GM21723 (cell line): ENCODE measurements at regions not wholly inside any gene's neighbourhood (a gene's known extent, or its start where the extent isn't known, plus 50 kb on each side); places are given as distances from the start of the nearest gene placed in this dataset.
"Not testable (repeated sequence)": the region's sequence is repeated elsewhere in the genome, so short reads cannot be mapped to it uniquely, and the experiment has no call there.

Source experiments
- ATAC-seq: cut with Tn5 transposase; IDR thresholded peaks from one replicate; pipeline ENCODE4 v1.9.1; 2021; ENCODE audit warnings: mild to moderate bottlenecking, moderate library complexity; ENCODE audit not compliant: unreplicated experiment

DNA sequence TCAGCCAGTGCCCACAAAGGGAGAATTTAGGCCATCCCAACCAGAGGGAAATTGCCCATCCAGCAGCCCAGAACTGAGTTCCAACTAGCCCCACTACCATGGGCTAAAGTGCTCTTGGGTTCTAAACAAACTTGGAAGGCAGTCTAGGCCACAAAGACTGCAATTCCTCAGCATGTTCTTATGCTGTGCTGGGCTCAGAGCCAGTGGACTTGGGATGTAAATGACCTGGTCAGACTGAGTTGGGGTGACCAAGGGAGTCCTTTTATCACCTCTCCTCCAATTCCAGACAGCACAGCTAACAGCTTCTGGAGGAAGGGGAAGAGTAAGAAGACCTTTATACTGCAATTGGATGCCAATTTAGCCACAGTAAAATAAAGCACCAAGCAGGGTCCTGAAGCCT, 607.2 kb upstream of the KCND2 start:
- ATAC-seq: no peak

DNA sequence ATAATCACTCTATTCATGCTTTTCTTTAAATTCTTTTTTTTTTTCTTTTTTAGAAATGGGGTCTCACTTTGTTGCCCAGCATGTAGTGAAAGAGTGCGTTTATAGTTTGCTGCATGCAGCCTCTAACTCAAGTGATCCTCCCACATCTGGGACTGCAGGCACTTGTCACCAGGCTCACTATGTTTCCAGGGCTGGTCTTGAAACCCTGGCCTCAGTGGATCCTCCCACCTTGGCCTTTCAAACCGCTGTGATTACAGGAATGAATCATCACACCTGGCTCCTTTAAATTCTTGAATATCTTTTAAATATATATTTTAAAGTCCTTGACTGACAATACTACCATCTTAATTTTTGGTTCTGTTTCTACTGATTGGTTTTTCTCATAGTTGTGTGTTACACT, 591.6 kb upstream of the KCND2 start:
- ATAC-seq: no peak

DNA sequence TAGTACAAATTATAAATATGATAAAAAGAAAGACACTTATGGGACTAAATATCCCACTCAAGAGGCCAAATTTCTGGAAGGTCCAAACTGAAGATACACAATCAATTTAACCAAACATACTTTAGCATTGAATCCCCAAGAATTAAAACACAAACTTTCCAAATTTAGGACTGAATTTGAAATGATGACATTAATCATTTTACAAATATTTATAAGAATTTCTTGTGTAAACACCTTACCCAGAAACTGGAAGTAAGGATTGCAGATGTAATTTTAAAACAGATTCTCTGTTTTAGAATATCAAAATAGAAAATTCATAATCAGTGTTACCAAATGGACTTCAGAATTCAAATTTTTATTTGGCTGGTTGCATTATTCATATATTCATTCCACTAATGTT, 588.2 kb upstream of the KCND2 start:
- ATAC-seq: no peak

DNA sequence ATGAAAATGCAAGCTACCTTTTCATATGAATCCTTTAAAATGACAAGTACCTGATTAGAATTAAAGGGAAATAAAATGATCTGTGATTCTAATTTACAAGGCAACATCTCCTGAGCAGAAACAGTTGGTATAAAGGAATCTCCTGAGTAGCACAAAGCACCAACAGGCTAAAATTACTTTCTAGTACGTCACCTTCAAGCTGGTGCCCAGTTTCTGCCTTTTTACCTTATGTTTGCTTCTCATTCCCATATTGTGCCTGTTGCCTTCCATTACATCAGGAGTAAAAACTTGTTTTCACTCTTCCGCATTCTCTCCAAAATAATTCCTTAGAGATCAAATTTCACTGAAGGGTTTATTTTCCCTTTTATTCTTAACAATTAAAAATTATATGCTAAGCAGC, 587.1 kb upstream of the KCND2 start:
- ATAC-seq: no peak

DNA sequence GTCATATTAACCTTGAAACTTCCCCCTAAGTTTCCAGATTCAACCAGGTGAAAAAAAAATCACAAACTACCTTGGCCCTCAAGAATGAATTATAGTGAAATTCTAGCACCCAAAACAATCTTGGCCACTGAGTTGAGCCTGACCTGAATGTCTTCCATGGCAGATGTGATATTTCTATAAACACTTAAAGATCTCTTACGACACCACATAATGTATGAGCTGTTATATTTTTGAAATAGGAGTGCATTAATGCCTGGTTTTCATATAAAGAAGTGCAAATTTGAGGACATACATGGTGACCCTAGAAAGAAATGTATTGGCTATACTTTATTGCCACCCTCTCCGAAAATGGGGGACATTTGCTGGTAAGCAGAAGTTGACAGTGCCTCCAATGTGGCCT, 584.1 kb upstream of the KCND2 start:
- no peak for ATAC-seq

DNA sequence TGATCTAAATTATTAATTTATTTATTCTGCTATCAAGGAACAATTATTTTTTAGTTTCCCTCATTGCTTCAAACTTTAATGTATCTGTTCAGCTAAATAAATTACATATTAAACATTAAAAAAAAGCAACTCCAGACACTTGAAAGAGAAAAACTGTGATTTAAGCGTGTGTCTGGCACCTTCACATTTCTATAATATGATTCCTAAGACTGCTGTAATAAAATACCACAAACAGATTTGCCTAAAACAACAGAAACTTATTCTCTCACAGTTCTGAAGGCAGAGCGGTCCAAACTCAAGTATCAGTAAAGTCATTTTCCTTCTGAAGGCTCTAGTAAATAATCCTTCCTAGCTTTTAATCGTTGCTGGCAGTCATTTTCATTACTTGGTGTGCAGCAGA, 580.4 kb upstream of the KCND2 start:
- no peak for ATAC-seq

DNA sequence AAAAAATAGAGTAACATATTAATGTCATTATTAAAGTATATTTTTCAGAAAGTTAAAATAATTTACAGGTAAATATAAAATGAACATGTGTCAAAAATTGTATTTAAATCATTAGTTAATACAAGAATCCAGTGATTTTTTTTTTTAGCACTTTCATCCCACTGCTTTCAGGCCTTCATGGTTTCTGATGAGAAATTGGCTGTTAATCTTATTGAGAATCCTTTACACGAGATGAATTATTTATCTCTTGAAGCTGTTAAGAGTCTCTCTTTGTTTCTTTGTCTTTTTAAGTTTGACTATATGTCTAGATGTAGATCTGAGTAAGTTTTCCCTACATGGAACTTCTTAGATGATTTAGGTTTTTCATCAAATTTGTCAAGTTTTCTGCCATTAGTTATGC, 578.5 kb upstream of the KCND2 start:
- ATAC-seq: no peak

DNA sequence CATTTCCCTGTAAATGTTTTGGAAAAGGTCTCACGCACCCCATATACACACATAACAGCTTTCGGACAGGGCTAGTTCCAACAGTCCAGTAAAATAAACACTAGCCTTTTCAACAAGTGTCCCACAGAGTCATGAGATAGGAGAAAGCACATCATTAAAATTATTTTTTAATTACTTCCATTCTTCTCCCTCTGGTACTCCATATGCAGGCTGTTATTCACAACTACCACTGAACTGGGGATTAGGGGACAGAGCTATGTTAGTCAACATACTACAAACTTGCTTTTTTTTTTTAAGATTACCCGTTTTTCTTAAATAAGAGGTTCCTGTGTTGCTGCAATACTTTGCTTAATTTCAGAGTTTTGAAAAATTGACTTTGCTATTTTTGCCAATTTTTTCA, 576.6 kb upstream of the KCND2 start:
- no peak for ATAC-seq

DNA sequence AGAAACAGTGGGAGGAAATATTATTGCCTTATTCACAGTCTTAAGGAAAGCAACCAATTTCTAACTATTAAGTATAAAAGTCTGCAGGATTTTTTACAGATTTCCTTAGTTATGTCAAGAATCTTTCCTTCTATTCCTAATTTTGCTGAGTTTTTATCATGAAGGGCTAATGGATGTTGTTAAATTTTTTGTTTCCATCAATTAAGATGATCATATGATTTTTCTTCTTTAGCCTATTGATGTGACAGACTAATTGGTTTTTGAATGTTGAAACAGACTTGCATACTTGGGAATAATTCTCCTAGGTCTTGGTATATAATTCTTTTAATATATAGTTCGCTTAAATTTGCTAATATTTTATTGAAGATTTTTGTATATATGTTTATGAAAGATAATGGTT, 569.1 kb upstream of the KCND2 start:
- ATAC-seq: no peak

DNA sequence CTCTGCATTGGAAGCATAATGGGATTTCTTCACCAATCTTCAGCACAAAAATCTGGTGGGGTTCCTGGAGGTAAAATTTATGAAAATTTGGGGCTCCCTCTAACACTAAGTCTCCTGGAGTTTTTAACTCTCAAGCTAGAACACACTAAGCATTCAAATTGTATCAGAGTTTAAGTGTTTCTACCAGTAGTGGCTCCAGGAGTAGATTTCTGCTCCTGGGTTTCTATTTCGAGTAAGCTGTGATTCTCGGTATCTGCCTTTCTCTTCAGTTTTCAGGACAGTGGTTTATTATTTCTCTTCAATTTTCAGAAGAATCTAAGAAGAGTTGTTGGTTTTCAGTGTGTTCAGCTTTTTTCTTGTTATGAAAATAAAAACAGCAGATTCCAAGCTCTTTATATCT, 566.4 kb upstream of the KCND2 start:
- no peak for ATAC-seq

DNA sequence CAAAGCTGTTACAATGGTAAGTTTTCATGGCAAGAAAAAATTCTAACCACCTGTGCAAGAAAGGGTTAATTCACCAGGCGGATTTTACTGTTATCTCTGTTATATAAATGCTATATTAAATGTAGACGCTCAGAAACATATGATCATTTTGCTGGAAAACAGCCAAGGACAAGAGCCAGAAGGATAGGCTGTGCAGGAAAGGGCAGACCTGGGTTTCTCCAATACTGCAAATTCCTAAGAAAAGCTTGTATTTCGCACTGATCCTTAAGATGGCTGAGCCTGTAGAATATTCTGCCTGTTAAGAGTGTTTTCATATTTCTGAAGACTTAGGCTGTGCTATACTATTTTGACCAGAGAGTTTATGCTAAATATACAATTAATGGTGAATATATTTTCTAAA, 564.1 kb upstream of the KCND2 start:
- no peak for ATAC-seq

DNA sequence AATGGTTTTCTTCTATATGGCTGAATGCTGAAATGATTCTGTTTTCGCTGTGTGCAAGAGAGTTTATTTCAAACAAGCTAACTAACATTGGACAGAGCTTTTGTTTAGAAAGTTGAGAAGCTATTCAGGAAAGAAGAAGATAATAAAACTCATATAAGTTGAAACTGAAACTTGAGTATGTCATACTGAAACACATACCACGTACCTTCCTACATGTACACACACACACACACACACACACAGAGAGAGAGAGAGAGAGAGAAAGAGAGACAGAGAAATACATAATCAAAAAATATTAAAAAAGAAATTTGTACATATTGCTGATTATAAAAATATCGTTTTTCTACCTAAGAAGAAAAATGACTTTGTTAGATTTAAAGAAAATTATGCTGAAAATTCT, 561.9 kb upstream of the KCND2 start:
- peak; percentile 79 for ATAC-seq

DNA sequence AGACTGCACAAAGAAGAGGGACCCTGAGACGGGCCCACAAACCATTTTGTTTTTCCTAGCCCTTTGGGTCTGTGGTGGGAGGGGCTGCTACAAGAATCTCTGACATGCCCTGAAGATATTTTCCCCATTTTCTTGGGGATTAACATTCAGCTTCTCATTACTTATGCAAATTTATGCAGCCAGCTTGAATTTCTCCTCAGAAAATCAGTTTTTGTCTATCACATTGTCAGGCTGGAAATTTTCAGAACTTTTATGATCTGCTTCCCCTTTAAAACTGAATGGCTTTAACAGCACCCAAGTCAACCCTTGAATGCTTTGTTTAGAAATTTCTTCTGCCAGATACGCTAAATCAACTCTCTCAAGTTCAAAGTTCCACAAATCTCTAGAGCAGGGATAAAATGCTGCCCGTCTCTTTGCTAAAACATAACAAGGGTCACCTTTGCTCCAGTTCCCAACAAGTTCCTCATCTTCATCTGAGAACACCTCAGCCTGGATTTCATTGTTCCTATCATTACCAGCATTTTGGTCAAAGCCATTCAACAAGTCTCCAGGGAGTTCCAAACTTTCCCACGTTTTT, 560.0 kb upstream of the KCND2 start:
- ATAC-seq: no peak

DNA sequence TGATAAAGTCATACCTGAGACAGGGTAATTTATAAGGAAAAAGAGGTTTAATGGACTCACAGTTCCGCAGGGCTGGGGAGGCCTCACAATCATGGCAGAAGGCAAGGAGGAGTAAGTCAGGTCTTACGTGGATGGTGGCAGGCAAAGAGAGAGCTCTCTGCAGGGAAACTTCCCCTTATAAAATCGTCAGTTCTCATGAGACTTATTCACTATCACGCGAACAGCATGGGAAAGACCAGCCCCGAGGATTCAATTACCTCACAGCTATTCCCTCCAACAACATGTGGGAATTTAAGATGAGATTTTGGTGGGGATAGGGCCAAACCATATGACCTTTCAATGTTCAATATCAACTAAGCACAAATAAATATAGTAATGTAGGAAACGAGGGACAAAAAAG, 559.4 kb upstream of the KCND2 start:
- no peak for ATAC-seq

DNA sequence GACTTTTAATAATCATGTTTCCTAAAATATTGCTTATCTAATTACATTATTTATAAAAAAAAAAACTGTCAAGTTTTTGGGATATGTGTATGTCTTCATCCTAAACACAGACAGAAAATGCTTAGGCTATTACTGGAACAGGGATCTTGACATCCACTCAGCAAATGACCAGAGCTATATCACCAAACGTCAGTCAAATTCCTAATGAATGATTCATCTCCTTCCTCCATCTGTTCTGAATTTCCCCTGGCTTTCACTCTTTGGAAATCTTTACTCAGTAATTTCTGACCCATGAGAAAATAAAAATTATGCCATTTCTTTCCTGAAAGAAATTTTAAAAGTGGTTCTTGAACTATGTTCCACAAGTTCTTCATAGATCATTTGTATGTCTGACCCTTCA, 552.4 kb upstream of the KCND2 start:
- ATAC-seq: no peak

DNA sequence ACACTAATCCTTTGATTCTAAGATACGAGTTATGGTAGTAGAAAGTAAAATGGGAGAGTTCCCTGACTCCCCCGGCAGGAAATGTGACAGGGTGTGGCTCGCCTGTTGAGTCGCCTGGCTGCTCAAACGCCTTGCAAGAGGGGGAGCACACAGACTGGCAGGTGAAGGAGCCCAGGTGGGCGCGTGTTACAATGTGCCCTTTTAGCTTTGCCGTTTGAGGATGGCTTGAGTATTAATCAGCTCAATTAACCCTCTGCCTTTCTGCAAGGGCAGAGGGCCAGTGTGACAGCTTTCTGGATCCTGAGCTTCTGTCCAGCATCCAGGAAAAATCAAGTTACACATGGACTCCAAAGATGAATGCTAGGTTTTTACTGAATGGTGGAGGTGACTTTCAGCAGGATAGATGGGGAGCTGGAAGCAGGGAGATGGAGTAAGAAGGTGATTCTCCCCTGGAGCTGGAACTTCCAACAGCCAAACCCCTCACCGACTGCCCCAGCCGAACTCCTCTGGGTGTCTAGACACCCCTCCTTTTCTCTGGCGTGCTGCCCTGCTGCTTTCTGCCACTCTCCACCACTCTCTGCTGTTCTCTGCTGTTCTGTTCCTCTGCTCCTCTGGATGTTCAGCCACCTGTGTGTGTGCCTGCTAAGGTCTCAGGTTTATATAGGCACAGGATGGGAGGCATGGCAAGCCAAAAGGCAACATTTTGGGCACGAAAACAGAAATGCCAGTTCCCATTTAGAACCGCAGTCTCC, 548.8 kb upstream of the KCND2 start:
- no peak for ATAC-seq

DNA sequence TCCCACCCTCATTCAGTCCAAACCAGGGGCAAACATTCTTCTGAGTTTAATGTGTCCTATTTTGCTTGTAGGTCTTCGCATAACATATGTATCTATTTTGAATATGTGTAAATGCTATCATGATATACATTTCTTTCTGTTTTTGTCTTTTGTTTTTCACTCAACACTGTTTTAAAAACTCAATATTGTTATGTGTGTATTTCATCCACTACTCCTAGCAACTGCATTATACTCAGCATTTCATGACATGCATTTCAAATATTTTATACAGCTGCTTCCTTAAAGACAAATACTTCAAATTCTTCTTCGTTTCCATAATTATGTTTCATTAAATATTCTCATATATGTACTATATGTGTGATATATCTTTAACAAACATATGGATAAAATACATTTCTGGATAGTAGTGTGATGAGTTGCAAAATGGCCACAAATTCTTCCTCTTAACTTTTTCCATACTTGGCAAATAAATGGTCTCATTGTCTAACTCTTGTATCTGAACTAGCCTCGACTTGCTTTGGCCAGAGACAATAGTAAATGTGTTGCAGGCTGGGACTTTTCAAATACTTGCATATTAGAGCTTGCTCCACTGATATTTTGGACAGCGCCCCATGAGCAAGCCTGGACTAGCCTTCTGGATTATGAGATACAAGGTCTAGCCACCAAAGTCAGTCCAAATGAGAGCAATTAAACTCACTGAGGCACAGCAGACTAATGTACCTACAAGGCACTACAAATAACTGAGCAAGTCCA, 539.7 kb upstream of the KCND2 start:
- ATAC-seq: no peak

DNA sequence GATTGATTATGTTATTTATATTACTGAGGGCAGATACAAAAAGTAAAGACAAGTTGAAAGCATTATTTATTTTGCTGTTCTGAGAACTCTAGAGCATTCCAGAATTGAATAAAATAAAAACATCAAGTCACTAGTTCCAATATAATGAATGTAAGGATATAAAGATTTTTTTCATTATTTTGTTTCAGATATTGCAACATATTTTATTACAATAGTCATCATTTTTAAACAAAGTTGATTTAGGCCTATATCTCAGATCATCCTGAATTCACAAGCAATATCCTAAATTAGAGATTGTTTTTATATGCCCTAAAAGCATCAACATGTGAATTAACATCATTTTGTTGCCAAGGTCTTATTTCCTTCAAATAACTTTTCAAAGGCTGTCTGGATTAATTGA, 535.6 kb upstream of the KCND2 start:
- ATAC-seq: no peak

DNA sequence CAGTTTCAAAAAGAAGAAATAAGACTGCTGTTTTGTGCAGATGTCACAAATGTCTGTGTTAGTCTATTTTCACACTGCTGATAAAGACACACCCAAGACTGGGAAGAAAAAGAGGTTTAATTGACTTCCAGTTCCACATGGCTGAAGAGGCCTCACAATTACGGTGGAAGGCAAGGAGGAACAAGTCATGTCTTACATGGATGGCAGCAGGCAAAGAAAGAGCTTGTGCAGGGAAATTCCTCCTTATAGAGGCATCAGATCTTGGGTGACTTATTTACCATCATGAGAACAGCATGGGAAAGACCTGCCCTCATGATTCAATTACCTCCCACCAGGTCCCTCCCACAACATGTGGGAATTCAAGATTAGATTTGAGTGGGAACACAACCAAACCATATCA, 527.7 kb upstream of the KCND2 start:
- ATAC-seq: not testable (repeated sequence)

DNA sequence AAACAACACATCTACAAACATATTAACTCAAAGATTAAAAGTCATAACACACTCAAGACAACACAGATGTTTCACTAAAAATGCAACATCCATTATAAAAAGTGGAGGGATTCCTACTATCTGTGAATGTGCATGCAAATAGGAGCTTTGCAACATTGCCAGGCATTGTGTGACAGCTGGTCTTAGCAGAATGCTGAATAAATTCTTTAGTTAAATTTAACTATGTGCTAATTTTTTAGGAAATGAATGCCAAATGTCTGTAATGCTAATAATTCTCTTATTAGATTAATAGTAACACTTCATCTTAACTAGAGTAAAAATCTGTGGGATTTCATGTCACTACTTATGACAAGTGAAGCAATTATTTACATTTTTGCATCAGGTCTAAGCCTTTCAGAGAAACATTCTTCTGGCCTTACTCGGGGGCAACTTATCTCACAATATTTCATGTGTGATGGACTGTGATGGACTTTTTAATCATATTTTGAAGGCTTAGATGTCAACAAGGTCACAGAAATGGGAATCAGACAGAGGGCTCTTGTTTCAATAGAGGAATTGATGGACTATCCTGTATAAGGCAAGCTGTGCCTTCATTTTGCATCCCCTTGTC, 524.6 kb upstream of the KCND2 start:
- no peak for ATAC-seq

DNA sequence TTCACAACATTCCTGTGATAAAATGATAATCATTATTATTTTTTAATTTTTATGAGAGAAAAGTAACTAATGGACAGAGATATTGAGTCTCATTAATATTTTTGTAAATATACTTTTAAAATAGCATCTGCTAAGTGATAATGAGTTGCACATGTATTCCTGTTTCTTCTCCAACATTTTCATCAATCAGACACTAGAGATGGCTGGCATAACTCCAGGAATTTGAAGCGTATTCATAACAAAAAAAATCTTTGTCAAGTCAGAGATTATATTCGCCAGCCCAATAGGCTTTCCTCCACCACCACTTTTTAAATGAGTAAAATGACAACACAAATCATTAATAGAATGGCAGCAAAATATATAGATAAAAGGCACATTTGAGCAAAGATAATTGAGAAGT, 524.0 kb upstream of the KCND2 start:
- no peak for ATAC-seq

DNA sequence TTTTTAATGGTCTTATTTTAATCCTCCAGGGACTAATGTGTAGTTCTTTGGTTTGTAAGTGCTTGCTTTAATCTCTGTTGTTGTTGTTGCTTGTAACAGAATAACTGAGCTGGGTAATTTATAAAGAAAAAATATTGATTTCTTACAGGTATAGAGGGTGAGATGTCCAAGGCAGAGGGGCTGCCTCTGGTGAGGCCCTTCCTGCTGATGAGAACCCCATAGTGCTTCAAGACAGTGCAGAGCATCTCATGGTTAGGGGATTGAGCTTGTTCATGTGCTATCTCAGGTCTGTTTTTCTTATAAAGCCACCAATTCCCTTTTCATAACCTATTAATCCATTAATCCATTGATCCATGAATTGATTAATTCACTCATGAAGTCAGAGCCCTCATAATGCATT, 516.3 kb upstream of the KCND2 start:
- ATAC-seq: no peak
